Right renal cortex interstitium (tissue), 3 donors: ENCODE measurements at regions not wholly inside any gene's neighbourhood (a gene's known extent, or its start where the extent isn't known, plus 50 kb on each side); places are given as distances from the start of the nearest gene placed in this dataset.

Experiments
- DNase-seq, 3 donors: peaks; one replicate each; pipeline ENCODE4 v3.0.0-alpha.2; 2013; ENCODE audit warnings: low read depth in 3 of 3, low spot score in 2 of 3

GRCh38 chr4:152117933-152118507 lies 357.2 kb upstream of the GATB start:
- no peak for DNase-seq

DNA sequence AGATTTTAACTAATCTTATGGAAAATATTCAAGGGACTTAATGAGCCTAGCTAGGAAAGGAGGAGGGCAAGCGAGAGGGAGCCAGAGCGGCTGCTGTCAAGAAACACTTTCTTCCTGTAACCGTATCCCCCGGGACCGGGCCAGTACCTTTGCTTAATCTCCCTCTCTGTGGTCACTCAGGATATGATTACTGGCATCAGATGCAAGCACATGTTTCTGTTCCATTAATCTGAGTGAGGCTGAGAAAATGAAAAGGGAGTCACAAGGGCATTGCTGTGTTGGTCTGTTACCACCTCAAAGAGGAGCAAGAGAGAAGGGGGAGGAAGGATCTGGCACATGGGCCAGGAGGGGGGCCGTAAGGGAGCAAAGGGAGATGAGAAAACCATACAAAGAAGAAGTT lies 356.7 kb upstream of the GATB start:
- no peak for DNase-seq

DNA sequence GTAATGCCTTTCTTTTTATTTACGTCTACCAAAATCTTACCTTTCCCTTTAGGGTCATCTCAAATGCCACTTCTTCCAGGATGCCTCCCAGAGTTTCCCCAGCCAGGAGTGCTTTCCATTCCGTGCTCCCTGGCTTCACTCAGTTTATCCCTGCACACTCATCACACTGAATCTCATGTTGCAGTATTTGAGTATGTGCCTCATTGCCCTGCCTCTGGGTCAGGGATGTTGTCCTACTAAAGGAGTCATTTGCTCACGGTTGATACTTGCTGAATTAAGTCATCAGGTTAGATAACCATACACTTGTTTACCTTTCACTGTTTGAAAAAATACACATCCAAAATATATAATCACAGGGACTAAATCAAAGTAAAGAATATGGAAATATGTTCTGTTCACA lies 356.2 kb upstream of the GATB start:
- no peak for DNase-seq

- no peak for DNase-seq
These were observed 355.0 kb upstream of the GATB start for GRCh38 chr4:152115794-152116193.

DNA sequence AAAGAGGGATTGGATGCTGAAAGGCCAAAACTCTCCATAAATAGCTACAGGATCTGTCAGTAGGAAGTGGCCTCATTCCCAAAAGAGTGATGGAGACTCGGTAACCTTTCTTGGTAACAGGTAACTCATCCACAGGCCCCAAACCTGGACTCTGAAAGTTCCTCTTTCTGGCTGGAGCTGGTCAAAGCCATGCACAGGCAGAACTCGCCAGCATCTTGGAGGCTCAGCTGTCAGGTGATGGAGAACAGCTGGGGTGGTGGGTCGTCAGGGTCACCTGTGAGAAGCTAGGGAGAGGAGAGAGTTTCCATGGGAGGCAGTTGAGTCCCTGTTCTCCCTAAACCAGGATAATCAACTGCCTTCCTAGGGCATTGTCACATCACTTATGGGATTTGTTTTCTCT lies 354.3 kb upstream of the GATB start:
- DNase-seq: no peak

GRCh38 chr4:152114562-152114961 lies 353.8 kb upstream of the GATB start:
- DNase-seq: no peak

GRCh38 chr4:152112887-152113286 lies 352.1 kb upstream of the GATB start:
- no peak for DNase-seq

- no peak for DNase-seq
These were observed 351.4 kb upstream of the GATB start for GRCh38 chr4:152112190-152112589.

- DNase-seq: no peak
These were observed 350.0 kb upstream of the GATB start for GRCh38 chr4:152110780-152111179.

DNA sequence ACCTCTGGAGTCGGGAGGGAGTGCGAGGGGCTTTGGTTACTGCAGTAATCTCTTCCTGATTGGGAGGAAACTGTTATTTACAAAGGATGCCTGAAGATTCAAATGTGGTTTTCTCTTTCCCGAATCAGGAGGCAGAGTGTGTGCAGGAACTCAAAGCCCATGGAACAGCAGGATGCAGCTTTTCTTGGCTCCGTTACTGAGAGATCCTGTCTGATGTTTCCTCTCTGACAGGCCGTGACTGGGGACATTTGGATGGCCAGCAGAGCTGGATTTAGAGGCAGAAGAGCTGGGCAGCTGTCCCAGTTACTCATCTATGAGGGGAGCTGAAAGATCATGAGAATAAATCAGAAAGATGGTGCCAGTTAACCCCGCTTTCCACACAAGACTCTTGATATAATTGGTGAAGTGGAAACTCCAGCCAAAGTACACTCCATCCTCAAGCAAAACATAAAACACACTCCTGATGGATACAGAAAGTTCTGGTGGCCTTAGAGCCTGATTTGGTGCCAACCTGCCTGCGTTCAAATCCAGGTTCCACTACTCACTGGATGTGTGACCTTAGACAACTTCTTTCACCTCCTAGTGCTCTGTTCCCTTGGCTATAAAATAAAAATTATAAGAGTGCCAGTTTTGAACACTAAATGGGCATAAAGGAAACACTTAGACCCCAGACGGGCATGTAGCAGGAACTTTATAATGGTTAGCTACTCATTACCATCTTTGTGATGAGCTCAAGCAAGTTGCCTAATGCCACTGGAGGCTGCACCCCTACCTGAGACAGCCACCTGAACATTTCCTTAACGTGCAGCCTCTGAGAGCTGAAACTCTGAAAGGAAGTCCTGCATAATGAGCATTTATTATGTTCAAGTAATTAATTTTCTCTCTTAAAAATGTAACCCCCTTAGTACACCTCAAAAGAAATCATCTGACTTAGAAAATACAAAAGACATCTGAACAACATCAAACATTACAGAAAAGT lies 349.0 kb upstream of the GATB start:
- no peak for DNase-seq

DNA sequence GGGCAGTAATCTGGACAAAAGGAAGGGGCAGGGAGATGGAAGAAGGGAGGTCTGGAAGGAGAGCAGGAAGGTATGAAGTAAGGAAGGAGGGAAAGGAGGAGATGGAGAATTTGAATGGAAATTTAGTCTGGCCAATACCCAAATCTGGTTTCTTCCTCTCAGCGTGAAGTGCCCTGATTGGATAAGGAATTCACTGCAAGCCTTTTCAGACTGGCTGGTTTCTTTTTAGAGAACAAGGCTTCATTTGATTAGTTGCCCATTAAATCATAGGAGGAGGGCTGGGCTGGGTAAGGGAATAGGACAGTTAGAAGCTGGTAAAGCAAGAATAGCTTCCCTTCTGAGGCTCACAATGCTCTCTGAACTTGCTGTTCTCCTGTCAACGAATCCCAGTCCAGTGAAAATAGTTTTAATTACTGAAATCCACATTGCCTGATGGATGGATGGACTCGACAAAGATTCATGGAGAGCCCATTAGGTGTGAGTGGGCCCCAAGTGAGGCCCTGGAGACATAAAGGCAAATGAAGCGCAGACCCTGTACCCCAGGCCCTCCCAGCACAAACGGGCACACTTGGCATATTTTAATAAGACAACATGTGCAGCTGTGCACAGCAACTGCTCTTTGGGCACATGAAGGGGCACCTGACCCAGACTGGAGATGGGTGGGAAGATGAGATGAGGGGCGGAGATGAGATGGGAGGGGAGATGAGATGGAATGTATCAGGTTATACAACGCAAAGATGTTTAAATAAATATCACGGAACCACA lies 347.1 kb upstream of the GATB start:
- no peak for DNase-seq

DNA sequence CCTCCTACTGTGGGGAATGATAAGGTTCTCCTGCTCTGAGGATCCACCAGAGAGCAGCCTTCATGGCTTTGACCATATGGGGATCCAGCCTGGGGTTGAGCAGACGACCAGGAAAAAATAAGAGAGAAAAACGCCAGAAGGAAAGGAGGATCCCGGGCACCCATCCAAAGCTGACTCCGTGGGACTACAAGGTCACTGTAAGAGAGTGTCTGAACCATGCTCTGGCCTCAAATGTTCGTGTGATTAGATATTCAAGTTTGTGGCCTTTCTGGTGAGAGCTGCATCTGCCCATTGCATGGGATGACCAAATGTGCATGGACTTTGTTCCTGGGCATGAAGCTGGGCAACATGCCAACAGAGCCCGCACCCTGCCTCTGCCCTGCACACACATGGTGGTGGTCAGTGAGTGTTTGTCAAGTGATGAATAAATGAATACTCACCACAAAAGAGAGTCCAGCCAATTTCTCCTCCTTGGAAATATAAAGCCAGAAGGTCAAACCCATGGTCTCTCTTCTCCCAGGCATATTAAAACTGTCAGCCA lies 346.0 kb upstream of the GATB start:
- DNase-seq: no peak

DNA sequence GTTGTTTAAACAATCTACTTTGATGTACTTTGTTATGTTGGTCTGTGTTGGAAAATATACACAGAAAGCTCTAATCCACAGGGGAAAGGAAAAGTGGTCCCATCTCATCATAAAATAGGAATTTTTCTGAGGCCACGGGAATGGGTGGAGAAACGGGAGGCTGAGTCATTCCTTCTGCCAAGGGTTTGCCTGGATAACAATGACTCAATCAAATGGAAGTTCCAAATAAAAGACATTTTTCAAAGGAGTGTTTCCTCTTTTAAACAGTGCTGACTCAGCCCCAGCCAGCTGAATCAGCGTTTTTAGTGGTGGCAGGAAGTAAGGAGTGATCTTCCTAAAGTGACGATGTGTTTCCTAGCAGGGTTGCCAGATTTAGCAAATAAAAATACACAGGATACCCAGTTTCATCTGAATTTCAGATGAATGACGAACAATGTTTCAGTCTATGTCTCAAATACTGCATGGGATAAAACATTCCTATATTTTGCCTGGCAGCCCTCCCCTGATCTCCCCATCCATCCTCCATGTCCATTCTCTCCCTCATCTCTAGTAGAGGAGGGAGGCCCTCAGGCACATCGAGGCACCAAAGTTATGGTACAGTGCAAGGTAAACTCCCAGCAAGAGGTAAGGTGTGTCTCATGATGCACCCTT lies 345.4 kb upstream of the GATB start:
- DNase-seq: no peak

- DNase-seq: no peak
These were observed 344.1 kb upstream of the GATB start for GRCh38 chr4:152104901-152105357.

- no peak for DNase-seq
These were observed 343.5 kb upstream of the GATB start for GRCh38 chr4:152104356-152104755.

GRCh38 chr4:152103181-152103901 lies 342.5 kb upstream of the GATB start:
- no peak for DNase-seq

GRCh38 chr4:152102436-152103000 lies 341.7 kb upstream of the GATB start:
- DNase-seq: no peak

GRCh38 chr4:152101556-152102435 lies 341.0 kb upstream of the GATB start:
- DNase-seq: no peak
